ENCODE measurements at regions not wholly inside any gene's neighbourhood (a gene's known extent, or its start where the extent isn't known, plus 50 kb on each side); places are given as distances from the start of the nearest gene placed in this dataset.

GRCh38 chr6:129920103-129920798, 59.1 kb upstream of the TMEM244 start:
- DNase-seq (ENCODE audit: low spot score) = peak; percentile 19

DNA sequence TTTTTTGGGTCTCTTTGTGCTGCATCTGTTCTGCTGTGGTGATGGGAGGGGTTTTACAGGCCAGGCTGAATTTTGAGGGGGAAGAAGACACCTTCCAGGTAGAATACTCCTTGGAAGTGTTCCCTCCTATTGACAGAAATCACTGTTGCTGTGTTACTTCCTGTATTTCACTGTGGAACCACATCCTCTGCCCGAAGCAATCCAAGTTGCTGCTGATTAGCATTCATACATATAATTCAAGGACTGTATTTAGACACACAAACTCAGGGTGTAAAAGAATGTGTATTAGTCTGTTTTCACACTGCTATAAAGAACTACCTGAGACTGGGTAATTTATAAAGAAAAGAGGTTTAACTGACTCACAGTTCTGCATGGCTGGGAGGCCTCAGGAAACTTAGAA, 50.6 kb upstream of the TMEM244 start:
- DNase-seq (ENCODE audit: low spot score) = no peak
